ENCODE measurements at regions not wholly inside any gene's neighbourhood (a gene's known extent, or its start where the extent isn't known, plus 50 kb on each side); places are given as distances from the start of the nearest gene placed in this dataset.

GRCh38 chr3:3340526-3340925 is 161.0 kb upstream of the CRBN start:
- Histone ChIP-seq H3K27ac (no peak overlapping the region), H3K27me3 (no peaks in the 10 kb centered on the region), H3K9me3 (no peaks in the 10 kb centered on the region), H3K4me3 (replicated peaks in 1 of 3) (no peak overlapping the region), H3K4me1 (no peaks in the 10 kb centered on the region), H3K36me3 (no peaks in the 10 kb centered on the region)
- intact Hi-C loops (cut with DNase I): no loop called here
- 89 to 92% methylated on average over 4 of the region's 4 CpGs for WGBS, 2 donors
- no peak for DNase-seq
- TF ChIP-seq POLR2A (IDR thresholded peaks at IDR 0.05) (no peak), CTCF (IDR thresholded peaks at IDR 0.05) (no peak)

- 79 to 93% methylated on average over 1 of the region's 1 CpG for WGBS, 2 donors
- intact Hi-C loops (cut with DNase I): no loop called here
- no peak for TF ChIP-seq CTCF (IDR thresholded peaks at IDR 0.05)
- TF ChIP-seq POLR2A (IDR thresholded peaks at IDR 0.05): no peak
- Histone ChIP-seq H3K4me3 (replicated peaks in 1 of 3) (no peak overlapping the region), H3K9me3 (no peaks in the 10 kb centered on the region), H3K27me3 (no peaks in the 10 kb centered on the region), H3K27ac (no peak overlapping the region), H3K4me1 (no peaks in the 10 kb centered on the region), H3K36me3 (no peaks in the 10 kb centered on the region)
- DNase-seq: no peak
Measured at GRCh38 chr3:3335903-3336302, 156.4 kb upstream of the CRBN start.

- TF ChIP-seq CTCF (IDR thresholded peaks at IDR 0.05): no peak
- no peak for TF ChIP-seq POLR2A (IDR thresholded peaks at IDR 0.05)
- H3K9me3 ChIP-seq: no peaks in the 10 kb centered on the region
- 66 to 81% methylated on average over 4 of the region's 4 CpGs for WGBS, 2 donors
- intact Hi-C loops (cut with DNase I): no loop called here
- H3K4me1 ChIP-seq: no peaks in the 10 kb centered on the region
- no peak for DNase-seq
- H3K27ac ChIP-seq: no peak overlapping the region
- no peaks in the 10 kb centered on the region for H3K36me3 ChIP-seq
- H3K27me3 ChIP-seq: no peaks in the 10 kb centered on the region
- H3K4me3 ChIP-seq (replicated peaks in 1 of 3): no peak overlapping the region
Measured at GRCh38 chr3:3334491-3334890, 155.0 kb upstream of the CRBN start.

GRCh38 chr3:3333571-3333970 is 154.1 kb upstream of the CRBN start:
- TF ChIP-seq CTCF (IDR thresholded peaks at IDR 0.05) (no peak), POLR2A (IDR thresholded peaks at IDR 0.05) (no peak)

GRCh38 chr3:3316521-3316920 is 137.0 kb upstream of the CRBN start:
- no peak overlapping the region for H3K27ac ChIP-seq
- no peak overlapping the region for H3K4me3 ChIP-seq (replicated peaks in 1 of 3)
- no peaks in the 10 kb centered on the region for H3K4me1 ChIP-seq
- intact Hi-C loops (cut with DNase I): no loop called here
- TF ChIP-seq CTCF (IDR thresholded peaks at IDR 0.05) (no peak), POLR2A (IDR thresholded peaks at IDR 0.05) (no peak)
- H3K9me3 ChIP-seq: no peaks in the 10 kb centered on the region
- WGBS, 2 donors: 56% methylated on average over 3 of the region's 3 CpGs
- DNase-seq: no peak
- H3K36me3 ChIP-seq: no peaks in the 10 kb centered on the region
- no peaks in the 10 kb centered on the region for H3K27me3 ChIP-seq

More at GRCh38 chr3:3333571-3333970, 154.1 kb upstream of the CRBN start:
- Histone ChIP-seq H3K4me1 (no peaks in the 10 kb centered on the region), H3K4me3 (replicated peaks in 1 of 3) (no peak overlapping the region), H3K9me3 (no peaks in the 10 kb centered on the region), H3K27ac (no peak overlapping the region), H3K27me3 (no peaks in the 10 kb centered on the region), H3K36me3 (no peaks in the 10 kb centered on the region)
- no peak for DNase-seq
- intact Hi-C loops (cut with DNase I): no loop called here
- WGBS, 2 donors: 89 to 95% methylated on average over 2 of the region's 2 CpGs
